HEK293T (cell line): ENCODE measurements at regions not wholly inside any gene's neighbourhood (a gene's known extent, or its start where the extent isn't known, plus 50 kb on each side); places are given as distances from the start of the nearest gene placed in this dataset.

Source experiments
- CTCF ChIA-PET: fragments of 350-600 bp; formaldehyde crosslinking; extraction: SDS; loops from one replicate; lab custom pipeline; 2021; ENCODE audit warnings: antibody characterized with exemption, inconsistent platforms; lab: Yijun Ruan, JAX
- POLR2A ChIA-PET: fragments of 350-600 bp; formaldehyde crosslinking; extraction: SDS; loops from one replicate; lab custom pipeline; 2020; ENCODE audit warnings: antibody characterized with exemption, inconsistent platforms; lab: Yijun Ruan, JAX
- DNase-seq: peaks from one replicate; pipeline ENCODE4 v3.0.0; 2012; ENCODE audit warnings: mixed read lengths; ENCODE audit errors: extremely low spot score
- ARNT ChIP-seq: fragments of 450-650 bp; IDR thresholded peaks from 2 replicates; pipeline ENCODE4 v1.6.1; 2017; ENCODE audit warnings: mild to moderate bottlenecking
- BHLHE40 ChIP-seq: fragments of 450-650 bp; IDR thresholded peaks from 2 replicates; pipeline ENCODE4 v1.6.1; 2016; ENCODE audit warnings: mild to moderate bottlenecking, moderate library complexity, borderline replicate concordance
- CTBP1 ChIP-seq: fragments of 450-650 bp; IDR thresholded peaks from 2 replicates; pipeline ENCODE4 v1.6.1; 2016; ENCODE audit warnings: borderline replicate concordance
- ELF4 ChIP-seq: fragments of 450-650 bp; IDR thresholded peaks from 2 replicates; pipeline ENCODE4 v1.6.1; 2017; ENCODE audit warnings: antibody characterized with exemption
- FOXA1 ChIP-seq: fragments of 450-650 bp; IDR thresholded peaks from 2 replicates; pipeline ENCODE4 v1.6.1; 2016; ENCODE audit warnings: mild to moderate bottlenecking
- FOXK2 ChIP-seq: fragments of 450-650 bp; IDR thresholded peaks from 2 replicates; pipeline ENCODE4 v1.6.1; 2016; ENCODE audit warnings: mild to moderate bottlenecking
- FOXM1 ChIP-seq: fragments of 450-650 bp; IDR thresholded peaks from 2 replicates; pipeline ENCODE4 v1.6.1; 2017; ENCODE audit warnings: mild to moderate bottlenecking, borderline replicate concordance
- HDGF ChIP-seq: fragments of 450-650 bp; IDR thresholded peaks from 2 replicates; pipeline ENCODE4 v1.6.1; 2017; ENCODE audit warnings: antibody characterized with exemption, borderline replicate concordance
- L3MBTL2 ChIP-seq: fragments of 450-650 bp; conservative IDR thresholded peaks from 2 replicates; pipeline ENCODE4 v1.6.1; 2016; ENCODE audit warnings: mild to moderate bottlenecking
- LEF1 ChIP-seq: fragments of 450-650 bp; IDR thresholded peaks from 2 replicates; pipeline ENCODE4 v1.6.1; 2017; ENCODE audit warnings: mild to moderate bottlenecking, borderline replicate concordance
- NFRKB ChIP-seq: fragments of 450-650 bp; IDR thresholded peaks from 2 replicates; pipeline ENCODE4 v1.6.1; 2016; ENCODE audit warnings: mild to moderate bottlenecking, moderate library complexity
- PKNOX1 ChIP-seq: fragments of 450-650 bp; IDR thresholded peaks from 2 replicates; pipeline ENCODE4 v1.6.1; 2016
- SP1 ChIP-seq: fragments of 450-650 bp; IDR thresholded peaks from 2 replicates; pipeline ENCODE4 v1.6.1; 2017
- SUZ12 ChIP-seq: fragments of 450-650 bp; IDR thresholded peaks from 2 replicates; pipeline ENCODE4 v1.6.1; 2016; ENCODE audit warnings: mild to moderate bottlenecking
- TARDBP ChIP-seq: fragments of 450-650 bp; IDR thresholded peaks from 2 replicates; pipeline ENCODE4 v1.6.1; 2016
- ZNF384 ChIP-seq: fragments of 450-650 bp; IDR thresholded peaks from 2 replicates; pipeline ENCODE4 v1.6.1; 2016

GRCh38 chr13:19267746-19268145 is 86.1 kb upstream of the TUBA3C start:
- ChIA-PET POLR2A (no interaction called here), CTCF (no interaction called here)
- no peak for DNase-seq
- no peak for TF ChIP-seq SUZ12
- TF ChIP-seq FOXA1: no peak
- TF ChIP-seq FOXM1: no peak
- no peak for TF ChIP-seq ELF4
- TF ChIP-seq PKNOX1: no peak
- TF ChIP-seq ZNF384: no peak
- no peak for TF ChIP-seq BHLHE40
- TF ChIP-seq HDGF: no peak

- POLR2A ChIA-PET: no interaction called here
- DNase-seq: no peak
- CTCF ChIA-PET: no interaction called here
- no peak for TF ChIP-seq ARNT
- no peak for TF ChIP-seq FOXM1
- TF ChIP-seq ZNF384: no peak
- TF ChIP-seq LEF1: no peak
- no peak for TF ChIP-seq FOXK2
- TF ChIP-seq L3MBTL2: no peak
- TF ChIP-seq CTBP1: no peak
- no peak for TF ChIP-seq HDGF
- TF ChIP-seq FOXA1: no peak
- no peak for TF ChIP-seq TARDBP
- no peak for TF ChIP-seq NFRKB
- TF ChIP-seq PKNOX1: no peak
- no peak for TF ChIP-seq BHLHE40
- no peak for TF ChIP-seq SP1
- TF ChIP-seq SUZ12: no peak
- TF ChIP-seq ELF4: no peak
Measured at GRCh38 chr13:19266979-19267378, 85.4 kb upstream of the TUBA3C start.

- POLR2A ChIA-PET: no interaction called here
Measured at GRCh38 chr13:19264711-19265110, 83.1 kb upstream of the TUBA3C start.

GRCh38 chr13:19252381-19252780 is 70.8 kb upstream of the TUBA3C start:
- CTCF ChIA-PET: no interaction called here

More at GRCh38 chr13:19264711-19265110, 83.1 kb upstream of the TUBA3C start:
- CTCF ChIA-PET: no interaction called here
- DNase-seq: no peak
- TF ChIP-seq TARDBP: no peak
- TF ChIP-seq ZNF384: no peak
- TF ChIP-seq ARNT: no peak
- TF ChIP-seq CTBP1: no peak
- TF ChIP-seq SUZ12: no peak
- TF ChIP-seq FOXK2: no peak
- no peak for TF ChIP-seq NFRKB
- no peak for TF ChIP-seq SP1
- TF ChIP-seq LEF1: no peak
- no peak for TF ChIP-seq BHLHE40
- TF ChIP-seq FOXA1: no peak
- TF ChIP-seq HDGF: no peak
- TF ChIP-seq FOXM1: no peak
- TF ChIP-seq ELF4: no peak
- no peak for TF ChIP-seq PKNOX1
- TF ChIP-seq L3MBTL2: no peak

GRCh38 chr13:19239114-19239860 is 57.7 kb upstream of the TUBA3C start:
- CTCF ChIA-PET: no interaction called here
- POLR2A ChIA-PET: no interaction called here
- TF ChIP-seq L3MBTL2 (no peak), FOXM1 (no peak), ZNF384 (no peak), FOXA1 (no peak), NFRKB (no peak), HDGF (no peak), SUZ12 (no peak), TARDBP (no peak), CTBP1 (no peak), LEF1 (no peak), PKNOX1 (no peak), FOXK2 (no peak), SP1 (no peak), ELF4 (no peak)

More at GRCh38 chr13:19252381-19252780, 70.8 kb upstream of the TUBA3C start:
- POLR2A ChIA-PET: no interaction called here
- no peak for TF ChIP-seq CTBP1
- no peak for TF ChIP-seq FOXM1
- TF ChIP-seq SP1: no peak
- TF ChIP-seq FOXA1: no peak
- no peak for TF ChIP-seq LEF1
- no peak for TF ChIP-seq NFRKB
- no peak for TF ChIP-seq BHLHE40
- TF ChIP-seq FOXK2: no peak
- TF ChIP-seq ZNF384: no peak
- TF ChIP-seq L3MBTL2: no peak
- no peak for TF ChIP-seq HDGF
- no peak for TF ChIP-seq ELF4
- no peak for TF ChIP-seq SUZ12
- no peak for TF ChIP-seq PKNOX1
- TF ChIP-seq TARDBP: no peak
- no peak for TF ChIP-seq ARNT
- no peak for DNase-seq

More at GRCh38 chr13:19239114-19239860, 57.7 kb upstream of the TUBA3C start:
- DNase-seq: no peak
